ENCODE measurements at regions not wholly inside any gene's neighbourhood (a gene's known extent, or its start where the extent isn't known, plus 50 kb on each side); places are given as distances from the start of the nearest gene placed in this dataset.
"Not testable (repeated sequence)": the region's sequence is repeated elsewhere in the genome, so short reads cannot be mapped to it uniquely, and the experiment has no call there.

DNA sequence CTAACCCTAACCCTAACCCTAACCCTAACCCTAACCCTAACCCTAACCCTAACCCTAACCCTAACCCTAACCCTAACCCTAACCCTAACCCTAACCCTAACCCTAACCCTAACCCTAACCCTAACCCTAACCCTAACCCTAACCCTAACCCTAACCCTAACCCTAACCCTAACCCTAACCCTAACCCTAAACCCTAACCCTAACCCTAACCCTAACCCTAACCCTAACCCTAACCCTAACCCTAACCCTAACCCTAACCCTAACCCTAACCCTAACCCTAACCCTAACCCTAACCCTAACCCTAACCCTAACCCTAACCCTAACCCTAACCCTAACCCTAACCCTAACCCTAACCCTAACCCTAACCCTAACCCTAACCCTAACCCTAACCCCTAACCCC, 80.6 kb upstream of the PLEKHG4B start:
- not testable (repeated sequence) for H3K4me1 Mint-ChIP-seq (ENCODE audit: low read depth); DNase-seq; H3K9me3 Mint-ChIP-seq; H3K36me3 Mint-ChIP-seq (ENCODE audit: low read depth); H3K4me3 Mint-ChIP-seq; H3K27ac Mint-ChIP-seq
- H3K27me3 Mint-ChIP-seq: peaks cover 11% of the 10 kb centered on the region

DNA sequence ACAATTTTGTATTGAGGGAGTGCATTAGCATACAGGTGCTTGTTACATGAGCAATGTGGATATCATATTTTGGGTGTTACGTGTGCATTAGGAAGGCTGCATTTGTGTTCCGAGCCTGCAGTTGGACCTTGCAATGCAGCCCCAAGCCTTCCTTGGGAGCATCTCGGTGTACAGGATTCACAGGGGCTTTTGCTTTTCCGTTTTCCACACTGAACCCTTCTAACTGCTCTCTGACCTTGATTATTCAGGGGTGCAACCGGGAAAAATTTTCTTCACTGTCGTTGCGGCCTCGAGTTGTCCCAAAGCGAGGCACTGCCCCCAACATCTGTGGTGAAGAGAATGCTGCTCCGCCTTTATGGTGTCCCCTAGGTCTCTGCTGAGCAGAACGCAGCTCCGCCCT, 80.1 kb upstream of the PLEKHG4B start:
- no peaks in the 10 kb centered on the region for H3K9me3 Mint-ChIP-seq
- H3K4me3 Mint-ChIP-seq: no peak overlapping the region
- H3K27me3 Mint-ChIP-seq: peaks cover 15% of the 10 kb centered on the region
- no peaks in the 10 kb centered on the region for H3K4me1 Mint-ChIP-seq (ENCODE audit: low read depth)
- DNase-seq: no peak
- H3K36me3 Mint-ChIP-seq (ENCODE audit: low read depth): no peaks in the 10 kb centered on the region
- H3K27ac Mint-ChIP-seq: no peak overlapping the region

- Mint-ChIP-seq H3K9me3 (no peaks in the 10 kb centered on the region), H3K27me3 (peaks cover 21% of the 10 kb centered on the region), H3K4me3 (no peak overlapping the region), H3K4me1 (ENCODE audit: low read depth) (no peaks in the 10 kb centered on the region), H3K27ac (no peak overlapping the region), H3K36me3 (ENCODE audit: low read depth) (no peaks in the 10 kb centered on the region)
- no peak for DNase-seq
Observed at GRCh38 chr5:13234-13633, 78.7 kb upstream of the PLEKHG4B start.

DNA sequence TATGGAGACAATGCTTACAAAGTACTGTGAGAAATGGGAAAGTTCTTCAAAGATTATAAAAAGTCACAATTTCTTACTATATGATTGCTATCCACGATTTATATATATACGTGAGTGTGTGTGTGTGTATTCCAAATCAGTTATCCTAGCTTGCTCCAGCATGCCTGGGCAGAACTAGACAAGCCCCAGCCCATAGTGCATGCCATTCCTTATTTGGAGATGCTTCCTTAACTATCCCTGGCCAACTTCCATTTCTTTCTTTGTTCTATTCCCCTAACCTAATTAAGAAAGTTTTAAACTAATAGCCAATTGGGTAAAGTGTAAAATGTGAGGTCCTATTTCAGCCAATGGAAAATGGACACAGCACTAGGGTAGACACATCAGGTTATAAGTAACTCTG, 77.3 kb upstream of the PLEKHG4B start:
- H3K9me3 Mint-ChIP-seq; H3K4me1 Mint-ChIP-seq (ENCODE audit: low read depth); H3K4me3 Mint-ChIP-seq: not testable (repeated sequence)

GRCh38 chr5:20276-20675, 71.7 kb upstream of the PLEKHG4B start:
- peaks cover 47% of the 10 kb centered on the region for H3K27me3 Mint-ChIP-seq
- not testable (repeated sequence) for H3K9me3 Mint-ChIP-seq; H3K36me3 Mint-ChIP-seq (ENCODE audit: low read depth); H3K27ac Mint-ChIP-seq; H3K4me1 Mint-ChIP-seq (ENCODE audit: low read depth); DNase-seq; H3K4me3 Mint-ChIP-seq

More for the DNA sequence above, 77.3 kb upstream of the PLEKHG4B start:
- DNase-seq; H3K27ac Mint-ChIP-seq; H3K36me3 Mint-ChIP-seq (ENCODE audit: low read depth): not testable (repeated sequence)
- H3K27me3 Mint-ChIP-seq: peaks cover 26% of the 10 kb centered on the region

GRCh38 chr5:21654-22233, 70.2 kb upstream of the PLEKHG4B start:
- Mint-ChIP-seq H3K27me3 (peaks cover 36% of the 10 kb centered on the region), H3K9me3 (peaks cover 2% of the 10 kb centered on the region)

DNA sequence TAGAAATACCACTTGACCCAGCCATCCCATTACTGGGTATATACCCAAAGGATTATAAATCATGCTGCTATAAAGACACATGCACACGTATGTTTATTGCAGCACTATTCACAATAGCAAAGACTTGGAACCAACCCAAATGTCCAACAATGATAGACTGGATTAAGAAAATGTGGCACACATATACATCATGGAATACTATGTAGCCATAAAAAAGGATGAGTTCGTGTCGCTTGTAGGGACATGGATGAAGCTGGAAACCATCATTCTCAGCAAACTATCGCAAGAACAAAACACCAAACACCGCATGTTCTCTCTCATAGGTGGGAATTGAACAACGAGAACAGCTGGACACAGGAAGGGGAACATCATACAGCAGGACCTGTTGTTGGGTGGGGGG, 68.1 kb upstream of the PLEKHG4B start:
- not testable (repeated sequence) for H3K27ac Mint-ChIP-seq; DNase-seq; H3K36me3 Mint-ChIP-seq (ENCODE audit: low read depth); H3K4me3 Mint-ChIP-seq; H3K4me1 Mint-ChIP-seq (ENCODE audit: low read depth)
- H3K27me3 Mint-ChIP-seq: peaks cover 39% of the 10 kb centered on the region
- peaks cover 11% of the 10 kb centered on the region for H3K9me3 Mint-ChIP-seq

More at GRCh38 chr5:21654-22233, 70.2 kb upstream of the PLEKHG4B start:
- H3K4me1 Mint-ChIP-seq (ENCODE audit: low read depth): no peaks in the 10 kb centered on the region
- no peaks in the 10 kb centered on the region for H3K36me3 Mint-ChIP-seq (ENCODE audit: low read depth)
- no peak overlapping the region for H3K27ac Mint-ChIP-seq
- no peak for DNase-seq
- H3K4me3 Mint-ChIP-seq: no peak overlapping the region

DNA sequence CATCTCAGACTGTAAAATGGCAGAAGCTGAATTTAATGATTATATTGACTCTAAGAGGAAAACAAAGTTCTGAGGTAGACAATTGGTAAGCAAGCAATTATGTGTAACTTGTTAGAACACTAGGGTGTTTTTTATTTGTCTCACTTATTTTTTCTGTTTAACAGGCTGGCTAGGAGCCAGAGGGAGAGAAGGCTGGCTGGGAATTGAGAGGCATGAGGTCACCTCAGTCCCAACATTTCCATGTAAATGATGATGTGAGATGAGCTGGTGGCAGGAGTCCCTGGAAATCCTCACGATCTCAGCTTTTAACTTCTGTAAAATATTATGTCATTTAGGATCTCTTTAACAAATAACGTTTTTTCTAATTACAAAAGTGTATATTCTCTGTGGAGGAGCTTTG, 66.9 kb upstream of the PLEKHG4B start:
- not testable (repeated sequence) for H3K36me3 Mint-ChIP-seq (ENCODE audit: low read depth); H3K27ac Mint-ChIP-seq; H3K4me1 Mint-ChIP-seq (ENCODE audit: low read depth); DNase-seq; H3K4me3 Mint-ChIP-seq
- peaks cover 11% of the 10 kb centered on the region for H3K9me3 Mint-ChIP-seq
- H3K27me3 Mint-ChIP-seq: peaks cover 42% of the 10 kb centered on the region

DNA sequence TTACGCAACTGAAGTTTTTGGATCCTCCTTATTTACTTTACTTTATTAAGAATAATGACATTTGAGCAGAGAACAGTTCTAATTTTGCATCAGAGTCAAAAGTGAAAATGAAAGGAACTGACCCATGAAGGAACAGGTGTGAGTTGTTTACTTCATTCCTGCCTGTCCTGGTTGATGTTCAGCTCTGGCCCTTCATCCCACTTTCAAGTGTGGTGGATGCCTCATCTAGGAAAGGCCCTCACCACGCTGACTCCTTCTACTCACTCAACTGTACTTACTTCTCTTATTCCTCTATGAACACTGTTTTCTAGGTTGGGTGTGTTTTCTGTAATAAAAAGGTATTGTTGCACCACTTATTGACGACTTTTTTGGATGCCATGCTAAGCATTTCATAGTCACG, 61.8 kb upstream of the PLEKHG4B start:
- Mint-ChIP-seq H3K4me1 (ENCODE audit: low read depth) (no peaks in the 10 kb centered on the region), H3K9me3 (peaks cover 8% of the 10 kb centered on the region), H3K36me3 (ENCODE audit: low read depth) (no peaks in the 10 kb centered on the region), H3K27me3 (peaks cover 55% of the 10 kb centered on the region), H3K27ac (no peak overlapping the region), H3K4me3 (no peak overlapping the region)
- DNase-seq: no peak

GRCh38 chr5:30556-30955, 61.4 kb upstream of the PLEKHG4B start:
- DNase-seq; H3K4me3 Mint-ChIP-seq; H3K27ac Mint-ChIP-seq; H3K36me3 Mint-ChIP-seq (ENCODE audit: low read depth); H3K4me1 Mint-ChIP-seq (ENCODE audit: low read depth); H3K9me3 Mint-ChIP-seq: not testable (repeated sequence)
- H3K27me3 Mint-ChIP-seq: peaks cover 59% of the 10 kb centered on the region

- no peaks in the 10 kb centered on the region for H3K4me1 Mint-ChIP-seq (ENCODE audit: low read depth)
- peaks cover 65% of the 10 kb centered on the region for H3K27me3 Mint-ChIP-seq
- H3K36me3 Mint-ChIP-seq (ENCODE audit: low read depth): no peaks in the 10 kb centered on the region
- H3K27ac Mint-ChIP-seq: no peak overlapping the region
- peaks cover 8% of the 10 kb centered on the region for H3K9me3 Mint-ChIP-seq
- no peak for DNase-seq
- H3K4me3 Mint-ChIP-seq: no peak overlapping the region
Observed at GRCh38 chr5:32165-32564, 59.8 kb upstream of the PLEKHG4B start.

DNA sequence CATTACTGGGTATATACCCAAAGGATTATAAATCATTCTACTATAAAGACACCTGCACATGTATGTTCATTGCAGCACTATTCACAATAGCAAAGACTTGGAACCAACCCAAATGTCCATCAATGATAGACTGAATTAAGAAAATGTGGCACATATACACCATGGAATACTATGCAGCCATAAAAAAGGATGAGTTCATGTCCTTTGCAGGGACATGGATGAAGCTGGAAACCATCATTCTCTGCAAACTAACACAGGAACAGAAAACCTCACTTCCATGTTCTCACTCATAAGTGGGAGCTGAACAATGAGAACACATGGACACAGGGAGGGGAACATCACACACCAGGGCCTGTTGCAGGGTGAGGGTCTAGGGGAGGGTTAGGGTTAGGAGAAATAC, 56.4 kb upstream of the PLEKHG4B start:
- not testable (repeated sequence) for H3K4me3 Mint-ChIP-seq; H3K4me1 Mint-ChIP-seq (ENCODE audit: low read depth); H3K27ac Mint-ChIP-seq; H3K9me3 Mint-ChIP-seq; H3K36me3 Mint-ChIP-seq (ENCODE audit: low read depth); DNase-seq
- peaks cover 71% of the 10 kb centered on the region for H3K27me3 Mint-ChIP-seq

DNA sequence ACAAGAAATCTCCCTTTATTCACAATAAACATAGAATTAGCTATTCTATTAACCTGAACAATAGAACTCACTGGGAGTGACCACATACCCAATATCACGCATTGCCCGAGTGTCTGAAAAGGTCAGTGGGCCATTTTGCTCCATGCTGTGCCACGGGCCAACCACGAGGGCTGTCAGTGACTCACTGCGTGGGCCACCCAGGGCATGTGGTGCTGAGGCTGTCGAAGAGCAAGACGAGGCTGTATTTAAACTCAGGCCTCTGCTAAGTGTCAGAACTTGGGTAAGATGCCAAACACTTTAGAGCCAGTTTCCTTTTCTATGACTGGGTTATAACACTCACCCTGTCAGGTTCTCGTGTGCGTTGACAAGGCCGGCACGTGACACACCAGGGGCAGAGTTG, 54.8 kb upstream of the PLEKHG4B start:
- H3K36me3 Mint-ChIP-seq (ENCODE audit: low read depth); H3K9me3 Mint-ChIP-seq; DNase-seq; H3K4me3 Mint-ChIP-seq; H3K27ac Mint-ChIP-seq; H3K4me1 Mint-ChIP-seq (ENCODE audit: low read depth): not testable (repeated sequence)
- H3K27me3 Mint-ChIP-seq: peaks cover 71% of the 10 kb centered on the region

GRCh38 chr5:39979-40583, 51.9 kb upstream of the PLEKHG4B start:
- Mint-ChIP-seq H3K4me1 (ENCODE audit: low read depth) (no peaks in the 10 kb centered on the region), H3K27me3 (peaks cover 62% of the 10 kb centered on the region), H3K27ac (no peak overlapping the region), H3K4me3 (no peak overlapping the region), H3K9me3 (no peaks in the 10 kb centered on the region), H3K36me3 (ENCODE audit: low read depth) (no peaks in the 10 kb centered on the region)
- no peak for DNase-seq

Measured in activated T-cell treated with anti-CD3 and anti-CD28 coated beads, Interleukin-2, amount 50 U/mL, for 24 hours (primary cell).